Neural cell (in vitro differentiated cells): ENCODE measurements at regions not wholly inside any gene's neighbourhood (a gene's known extent, or its start where the extent isn't known, plus 50 kb on each side); places are given as distances from the start of the nearest gene placed in this dataset.

Experiments used
- H2AFZ ChIP-seq: fragments of 200-600, 300-800 bp; sonication (generic), shearing (Covaris generic); 2 replicates; pipeline ENCODE4 v1.6.0; 2014; ENCODE audit warnings: low read depth, mild to moderate bottlenecking, antibody characterized with exemption, low read length, moderate library complexity
- H3F3A ChIP-seq: fragments of 200-600 bp; shearing (Covaris generic); 2 replicates; pipeline ENCODE4 v1.6.1; 2016; ENCODE audit warnings: mild to moderate bottlenecking, moderate library complexity, mixed read lengths, antibody characterized with exemption, low read length; ENCODE audit not compliant: insufficient read depth, poor library complexity, severe bottlenecking
- H3K27ac ChIP-seq: fragments of 200-600, 300-800 bp; sonication (generic), shearing (Covaris generic); 2 replicates; pipeline ENCODE4 v1.5.1; 2014; ENCODE audit warnings: mild to moderate bottlenecking, low read length, moderate library complexity
- H3K27me3 ChIP-seq: fragments of 300-800, 200-600 bp; sonication (generic), shearing (Covaris generic); 2 replicates; pipeline ENCODE4 v1.6.0; 2014; ENCODE audit warnings: mild to moderate bottlenecking, low read depth, low read length, moderate library complexity; ENCODE audit not compliant: insufficient read depth
- H3K36me3 ChIP-seq: fragments of 300-800, 200-600 bp; sonication (generic), shearing (Covaris generic); 2 replicates; pipeline ENCODE4 v1.5.1; 2014; ENCODE audit warnings: mild to moderate bottlenecking, antibody characterized with exemption, low read length, moderate library complexity; ENCODE audit not compliant: insufficient read depth
- H3K4me2 ChIP-seq: fragments of 300-800, 200-600 bp; sonication (generic), shearing (Covaris generic); 2 replicates; pipeline ENCODE4 v1.6.0; 2014; ENCODE audit warnings: mild to moderate bottlenecking, low read length
- H3K4me3 ChIP-seq: fragments of 300-800, 200-600 bp; sonication (generic), shearing (Covaris generic); 2 replicates; pipeline ENCODE4 v1.5.1; 2014; ENCODE audit warnings: mild to moderate bottlenecking, low read length, moderate library complexity
- H3K79me2 ChIP-seq: fragments of 200-600 bp; shearing (Covaris generic); replicated peaks from 2 replicates; pipeline ENCODE4 v1.6.0; 2014; ENCODE audit warnings: mild to moderate bottlenecking, low read length, moderate library complexity; ENCODE audit not compliant: insufficient read depth
- H3K9ac ChIP-seq: fragments of 300-800, 200-600 bp; sonication (generic), shearing (Covaris generic); 2 replicates; pipeline ENCODE4 v1.6.1; 2016; ENCODE audit warnings: mild to moderate bottlenecking, low read length, mixed read lengths
- H3K9me2 ChIP-seq: fragments of 200-600 bp; shearing (Covaris generic); 2 replicates; pipeline ENCODE4 v1.6.1; 2016; ENCODE audit warnings: mild to moderate bottlenecking, low read length, mixed read lengths; ENCODE audit not compliant: insufficient read depth
- H3K9me3 ChIP-seq: fragments of 200-600, 300-800 bp; sonication (generic), shearing (Covaris generic); 2 replicates; pipeline ENCODE4 v1.6.1; 2016; ENCODE audit warnings: mild to moderate bottlenecking, mixed run types, low read length, moderate library complexity, mixed read lengths
- H4K20me1 ChIP-seq: fragments of 200-600 bp; shearing (Covaris generic); 2 replicates; pipeline ENCODE4 v1.6.1; 2016; ENCODE audit warnings: mild to moderate bottlenecking, mixed run types; ENCODE audit not compliant: insufficient read depth
- CTCF ChIP-seq: fragments of 450-650 bp; IDR thresholded peaks from 2 replicates; pipeline ENCODE4 v1.5.1; 2014; ENCODE audit warnings: antibody characterized with exemption, mild to moderate bottlenecking, moderate library complexity; ENCODE audit not compliant: poor library complexity, severe bottlenecking
- EP300 ChIP-seq: fragments of 450-650 bp; conservative IDR thresholded peaks from 2 replicates; pipeline ENCODE4 v1.6.1; 2014; ENCODE audit warnings: antibody characterized with exemption, mild to moderate bottlenecking, moderate library complexity; ENCODE audit not compliant: poor library complexity, severe bottlenecking
- EZH2 ChIP-seq: fragments of 200-600, 300-800 bp; shearing (Covaris generic), sonication (generic); IDR thresholded peaks from 2 replicates; pipeline ENCODE4 v1.6.1; 2014; ENCODE audit warnings: antibody characterized with exemption, low read length, borderline replicate concordance, mild to moderate bottlenecking; ENCODE audit not compliant: insufficient read depth, poor library complexity, severe bottlenecking
- MXI1 ChIP-seq: fragments of 450-650 bp; conservative IDR thresholded peaks from 2 replicates; pipeline ENCODE4 v1.6.1; 2014; ENCODE audit warnings: antibody characterized with exemption, mild to moderate bottlenecking; ENCODE audit not compliant: poor library complexity, severe bottlenecking
- POLR2AphosphoS5 ChIP-seq: IDR thresholded peaks from 2 replicates; pipeline ENCODE4 v1.6.1; 2012
- RAD21 ChIP-seq: fragments of 450-650 bp; conservative IDR thresholded peaks from 2 replicates; pipeline ENCODE4 v1.6.1; 2014; ENCODE audit warnings: antibody characterized with exemption, mild to moderate bottlenecking, moderate library complexity
- REST ChIP-seq: IDR thresholded peaks from 2 replicates; pipeline ENCODE4 v1.6.1; 2012; ENCODE audit warnings: borderline replicate concordance
- SMC3 ChIP-seq: fragments of 450-650 bp; conservative IDR thresholded peaks from 2 replicates; pipeline ENCODE4 v1.6.1; 2014; ENCODE audit warnings: antibody characterized with exemption, mild to moderate bottlenecking, moderate library complexity; ENCODE audit not compliant: poor library complexity
- TAF1 ChIP-seq: IDR thresholded peaks from 2 replicates; pipeline ENCODE4 v1.6.1; 2012; ENCODE audit warnings: low read depth

GRCh38 chr10:75287697-75288096 lies 51.9 kb upstream of the COMTD1 start:
- H3K36me3 ChIP-seq, result no peaks in the 10 kb centered on the region
- no peak overlapping the region for H3K4me3 ChIP-seq
- H3K9ac ChIP-seq, result no peak overlapping the region
- no peaks in the 10 kb centered on the region for H3F3A ChIP-seq
- H4K20me1 ChIP-seq, result no peaks in the 10 kb centered on the region
- H2AFZ ChIP-seq, result no peak overlapping the region
- H3K4me2 ChIP-seq, result no peak overlapping the region
- no peaks in the 10 kb centered on the region for H3K27me3 ChIP-seq
- H3K9me3 ChIP-seq, result no peaks in the 10 kb centered on the region
- no peaks in the 10 kb centered on the region for H3K79me2 ChIP-seq
- no peaks in the 10 kb centered on the region for H3K9me2 ChIP-seq
- no peak overlapping the region for H3K27ac ChIP-seq
- no peak for TF ChIP-seq EZH2
- no peak for TF ChIP-seq SMC3
- no peak for TF ChIP-seq EP300
- TF ChIP-seq MXI1, result no peak
- TF ChIP-seq POLR2AphosphoS5, result no peak
- no peak for TF ChIP-seq CTCF
- TF ChIP-seq RAD21, result no peak
- TF ChIP-seq REST, result no peak
- no peak for TF ChIP-seq TAF1

GRCh38 chr10:75286901-75287300 lies 51.1 kb upstream of the COMTD1 start:
- H3K4me2 ChIP-seq, result no peak overlapping the region
- no peaks in the 10 kb centered on the region for H3K9me3 ChIP-seq
- H3K4me3 ChIP-seq, result no peak overlapping the region
- H3K9ac ChIP-seq, result no peak overlapping the region
- no peaks in the 10 kb centered on the region for H4K20me1 ChIP-seq
- no peaks in the 10 kb centered on the region for H3K9me2 ChIP-seq
- H3K27ac ChIP-seq, result no peak overlapping the region
- H3K36me3 ChIP-seq, result no peaks in the 10 kb centered on the region
- no peaks in the 10 kb centered on the region for H3K79me2 ChIP-seq
- no peaks in the 10 kb centered on the region for H3F3A ChIP-seq
- no peak overlapping the region for H2AFZ ChIP-seq
- no peaks in the 10 kb centered on the region for H3K27me3 ChIP-seq
- TF ChIP-seq CTCF, result no peak
- TF ChIP-seq MXI1, result no peak
- no peak for TF ChIP-seq POLR2AphosphoS5
- TF ChIP-seq EZH2, result no peak
- no peak for TF ChIP-seq RAD21
- TF ChIP-seq SMC3, result no peak
- no peak for TF ChIP-seq TAF1
- no peak for TF ChIP-seq REST
- no peak for TF ChIP-seq EP300
